GM23338 (cell line): ENCODE measurements at regions not wholly inside any gene's neighbourhood (a gene's known extent, or its start where the extent isn't known, plus 50 kb on each side); places are given as distances from the start of the nearest gene placed in this dataset.

ENCODE experiments used
- ATAC-seq: fragments of 200-7000 bp; cut with Tn5 transposase; 3 replicates; pipeline ENCODE4 v1.9.1; 2020
- DNase-seq: peaks from one replicate; pipeline ENCODE4 v3.0.0-alpha.2; 2015; ENCODE audit warnings: low spot score
- H2AFZ ChIP-seq: fragments of 200-600 bp; sonication (generic); 2 replicates; pipeline ENCODE4 v1.8.0; 2016; ENCODE audit warnings: antibody characterized with exemption, mild to moderate bottlenecking, moderate library complexity
- H3F3A ChIP-seq: fragments of 200-600 bp; sonication (generic); replicated peaks from 2 replicates; pipeline ENCODE4 v1.8.0; 2017; ENCODE audit warnings: antibody characterized with exemption, mixed run types, low read depth
- H3K27ac ChIP-seq: fragments of 200-600 bp; sonication (generic); 2 replicates; pipeline ENCODE4 v1.6.1; 2016; ENCODE audit warnings: low read depth
- H3K27me3 ChIP-seq: fragments of 200-600 bp; sonication (generic); 2 replicates; pipeline ENCODE4 v1.8.0; 2016; ENCODE audit warnings: mild to moderate bottlenecking, mixed run types, moderate library complexity; ENCODE audit not compliant: insufficient read depth
- H3K36me3 ChIP-seq: fragments of 200-600 bp; sonication (generic); 2 replicates; pipeline ENCODE4 v1.8.0; 2016; ENCODE audit warnings: mild to moderate bottlenecking; ENCODE audit not compliant: insufficient read depth
- H3K4me1 ChIP-seq: fragments of 200-600 bp; sonication (generic); 2 replicates; pipeline ENCODE4 v1.8.0; 2016; ENCODE audit warnings: mild to moderate bottlenecking, moderate library complexity; ENCODE audit not compliant: insufficient read depth
- H3K4me2 ChIP-seq: fragments of 200-600 bp; sonication (generic); 2 replicates; pipeline ENCODE4 v1.7.1; 2017; ENCODE audit warnings: mixed run types
- H3K4me3 ChIP-seq: fragments of 200-600 bp; sonication (generic); 2 replicates; pipeline ENCODE4 v1.6.1; 2016; ENCODE audit warnings: mixed run types
- H3K79me2 ChIP-seq: fragments of 200-600 bp; sonication (generic); replicated peaks from 2 replicates; pipeline ENCODE4 v1.8.0; 2017; ENCODE audit warnings: mild to moderate bottlenecking; ENCODE audit not compliant: insufficient read depth
- H3K9me2 ChIP-seq: fragments of 200-600 bp; sonication (generic); 2 replicates; pipeline ENCODE4 v1.8.0; 2017; ENCODE audit not compliant: insufficient read depth
- H4K20me1 ChIP-seq: fragments of 200-600 bp; sonication (generic); replicated peaks from 2 replicates; pipeline ENCODE4 v1.8.0; 2017; ENCODE audit warnings: mild to moderate bottlenecking; ENCODE audit not compliant: insufficient read depth
- H3K27ac Mint-ChIP-seq: 2 replicates; pipeline ENCODE4 v1.8.0; 2020; ENCODE audit warnings: inconsistent platforms, mild to moderate bottlenecking, moderate library complexity, mixed read lengths
- H3K27me3 Mint-ChIP-seq: 3 replicates; pipeline ENCODE4 v1.8.0; 2022; ENCODE audit warnings: low read depth, mild to moderate bottlenecking, moderate library complexity, mixed read lengths, inconsistent platforms; ENCODE audit not compliant: insufficient read depth, poor library complexity
- H3K36me3 Mint-ChIP-seq: 3 replicates; pipeline ENCODE4 v1.8.0; 2021; ENCODE audit warnings: low read depth, mild to moderate bottlenecking, inconsistent platforms, moderate library complexity, mixed read lengths
- H3K4me1 Mint-ChIP-seq: 3 replicates; pipeline ENCODE4 v1.8.0; 2020; ENCODE audit warnings: mild to moderate bottlenecking, inconsistent platforms, mixed read lengths
- H3K4me3 Mint-ChIP-seq: 3 replicates; pipeline ENCODE4 v1.8.0; 2021; ENCODE audit warnings: moderate library complexity, mild to moderate bottlenecking, inconsistent platforms, mixed read lengths
- H3K9me3 Mint-ChIP-seq: 3 replicates; pipeline ENCODE4 v1.8.0; 2020; ENCODE audit warnings: moderate library complexity, mild to moderate bottlenecking, inconsistent platforms, mixed read lengths
- CREB1 ChIP-seq: fragments of 250-450 bp; sonication (Bioruptor Pico); IDR thresholded peaks from 2 replicates; pipeline ENCODE4 v1.5.0; 2020; ENCODE audit warnings: low read depth, mild to moderate bottlenecking, moderate library complexity
- CTCF ChIP-seq, 2 experiments: fragments of 200-600 bp in 1 of 2; sonication (generic) in 1 of 2; conservative IDR thresholded peaks; 2 replicates each; pipeline versions ENCODE4 v1.5.1 to v1.6.1; 2016 to 2017; ENCODE audit warnings: antibody characterized with exemption in 2 of 2, low read depth in 2 of 2, mild to moderate bottlenecking in 2 of 2, moderate library complexity in 1 of 2
- EZH2 ChIP-seq: fragments of 200-600 bp; sonication (generic); IDR thresholded peaks from one replicate; pipeline ENCODE4 v1.8.0; 2017; ENCODE audit warnings: antibody characterized with exemption, mild to moderate bottlenecking, low read depth; ENCODE audit not compliant: unreplicated experiment
- EZH2phosphoT487 ChIP-seq: fragments of 200-600 bp; sonication (generic); IDR thresholded peaks from one replicate; pipeline ENCODE4 v1.8.1; 2018; ENCODE audit warnings: antibody characterized with exemption; ENCODE audit not compliant: unreplicated experiment
- JUNB ChIP-seq: IDR thresholded peaks from one replicate; pipeline ENCODE4 v1.6.1; 2016; ENCODE audit warnings: antibody characterized with exemption; ENCODE audit not compliant: unreplicated experiment
- NANOG ChIP-seq: IDR thresholded peaks from 2 replicates; pipeline ENCODE4 v1.6.1; 2016; ENCODE audit warnings: antibody characterized with exemption, borderline replicate concordance
- POLR2AphosphoS5 ChIP-seq: IDR thresholded peaks from 2 replicates; pipeline ENCODE4 v1.6.1; 2016; ENCODE audit warnings: antibody characterized with exemption, low read depth
- REST ChIP-seq: IDR thresholded peaks from one replicate; pipeline ENCODE4 v1.6.1; 2018; ENCODE audit warnings: antibody characterized with exemption; ENCODE audit not compliant: unreplicated experiment
- STAT1 ChIP-seq: IDR thresholded peaks from one replicate; pipeline ENCODE4 v1.6.1; 2016; ENCODE audit warnings: antibody characterized with exemption; ENCODE audit not compliant: unreplicated experiment
- ZNF114 ChIP-seq: fragments of 250-450 bp; sonication (Bioruptor Pico); IDR thresholded peaks from 2 replicates; pipeline ENCODE4 v1.5.0; 2020; ENCODE audit warnings: mild to moderate bottlenecking, moderate library complexity
- ZNF331 ChIP-seq: fragments of 250-450 bp; sonication (Bioruptor Pico); IDR thresholded peaks from 2 replicates; pipeline ENCODE4 v1.5.0; 2020; ENCODE audit warnings: low read depth, mild to moderate bottlenecking, moderate library complexity
- TF ChIP-seq, protein P1 (sequence below): fragments of 250-450 bp; sonication (Bioruptor Pico); IDR thresholded peaks from 2 replicates; pipeline ENCODE4 v1.5.0; 2020; ENCODE audit warnings: mild to moderate bottlenecking, moderate library complexity

DNA sequence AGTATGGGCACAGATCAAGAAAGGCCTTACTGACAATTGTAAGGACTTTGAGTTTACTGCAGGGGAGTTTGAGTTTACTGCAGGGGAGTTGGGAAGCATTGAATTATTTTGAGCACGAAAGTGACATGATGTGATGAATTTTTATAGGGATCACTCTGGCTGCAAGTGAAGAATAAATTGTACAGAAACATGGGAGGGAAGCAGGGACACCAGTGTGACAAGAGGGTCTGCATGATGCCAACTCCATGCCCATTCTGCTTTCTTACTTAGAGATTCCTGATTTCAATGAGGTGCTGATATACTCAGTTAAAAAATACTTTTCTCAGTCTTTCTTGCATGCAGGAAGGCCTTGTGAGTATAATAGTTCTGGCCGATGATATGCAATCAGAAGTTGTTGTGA is 234.4 kb downstream of the CENPF start (continued):
- no peak for TF ChIP-seq CTCF (conservative IDR thresholded peaks at IDR 0.05; ENCODE audit: low read depth in 2 of 2)

DNA sequence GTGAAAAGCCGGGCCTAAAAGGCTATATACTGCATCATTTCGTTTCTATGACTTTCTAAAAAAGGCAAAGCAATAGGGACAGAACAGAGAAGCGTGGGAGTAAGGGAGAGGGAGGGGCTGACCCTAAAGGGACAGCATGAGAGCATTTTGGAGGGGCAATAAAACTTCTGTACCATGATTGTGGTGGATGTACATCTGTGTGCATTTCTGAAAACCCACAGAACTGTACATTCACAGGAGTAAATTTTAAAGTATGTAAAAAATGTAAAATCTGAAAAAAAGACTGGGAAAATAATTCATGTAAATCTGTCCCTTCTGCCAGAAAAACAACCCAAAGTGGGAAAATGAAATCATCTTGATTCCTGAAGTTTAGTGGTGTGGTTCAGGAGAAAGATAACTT is 235.4 kb downstream of the CENPF start:
- Histone ChIP-seq H3F3A (no peaks in the 10 kb centered on the region), H3K4me1 (no peaks in the 10 kb centered on the region), H3K4me2 (no peak overlapping the region), H4K20me1 (no peaks in the 10 kb centered on the region), H3K27ac (no peak overlapping the region), H3K4me3 (no peak overlapping the region), H3K9me2 (0 out of 2 replicates have a peak, but pooled peaks cover 5% of the 10 kb centered on the region), H3K27me3 (no peaks in the 10 kb centered on the region), H3K79me2 (no peaks in the 10 kb centered on the region), H3K36me3 (no peaks in the 10 kb centered on the region), H2AFZ (no peak overlapping the region)
- ATAC-seq (no peak), DNase-seq (no peak)
- Mint-ChIP-seq H3K9me3 (no peaks in the 10 kb centered on the region), H3K4me1 (no peaks in the 10 kb centered on the region), H3K27ac (no peak overlapping the region), H3K27me3 (no peaks in the 10 kb centered on the region), H3K36me3 (no peaks in the 10 kb centered on the region), H3K4me3 (no peak overlapping the region)
- no peak for TF ChIP-seq EZH2phosphoT487
- TF ChIP-seq ZNF331 (CRISPR knock-in tag): no peak
- TF ChIP-seq EZH2: no peak
- TF ChIP-seq REST: no peak
- TF ChIP-seq NANOG: no peak
- no peak for TF ChIP-seq POLR2AphosphoS5
- TF ChIP-seq, protein P1, sequence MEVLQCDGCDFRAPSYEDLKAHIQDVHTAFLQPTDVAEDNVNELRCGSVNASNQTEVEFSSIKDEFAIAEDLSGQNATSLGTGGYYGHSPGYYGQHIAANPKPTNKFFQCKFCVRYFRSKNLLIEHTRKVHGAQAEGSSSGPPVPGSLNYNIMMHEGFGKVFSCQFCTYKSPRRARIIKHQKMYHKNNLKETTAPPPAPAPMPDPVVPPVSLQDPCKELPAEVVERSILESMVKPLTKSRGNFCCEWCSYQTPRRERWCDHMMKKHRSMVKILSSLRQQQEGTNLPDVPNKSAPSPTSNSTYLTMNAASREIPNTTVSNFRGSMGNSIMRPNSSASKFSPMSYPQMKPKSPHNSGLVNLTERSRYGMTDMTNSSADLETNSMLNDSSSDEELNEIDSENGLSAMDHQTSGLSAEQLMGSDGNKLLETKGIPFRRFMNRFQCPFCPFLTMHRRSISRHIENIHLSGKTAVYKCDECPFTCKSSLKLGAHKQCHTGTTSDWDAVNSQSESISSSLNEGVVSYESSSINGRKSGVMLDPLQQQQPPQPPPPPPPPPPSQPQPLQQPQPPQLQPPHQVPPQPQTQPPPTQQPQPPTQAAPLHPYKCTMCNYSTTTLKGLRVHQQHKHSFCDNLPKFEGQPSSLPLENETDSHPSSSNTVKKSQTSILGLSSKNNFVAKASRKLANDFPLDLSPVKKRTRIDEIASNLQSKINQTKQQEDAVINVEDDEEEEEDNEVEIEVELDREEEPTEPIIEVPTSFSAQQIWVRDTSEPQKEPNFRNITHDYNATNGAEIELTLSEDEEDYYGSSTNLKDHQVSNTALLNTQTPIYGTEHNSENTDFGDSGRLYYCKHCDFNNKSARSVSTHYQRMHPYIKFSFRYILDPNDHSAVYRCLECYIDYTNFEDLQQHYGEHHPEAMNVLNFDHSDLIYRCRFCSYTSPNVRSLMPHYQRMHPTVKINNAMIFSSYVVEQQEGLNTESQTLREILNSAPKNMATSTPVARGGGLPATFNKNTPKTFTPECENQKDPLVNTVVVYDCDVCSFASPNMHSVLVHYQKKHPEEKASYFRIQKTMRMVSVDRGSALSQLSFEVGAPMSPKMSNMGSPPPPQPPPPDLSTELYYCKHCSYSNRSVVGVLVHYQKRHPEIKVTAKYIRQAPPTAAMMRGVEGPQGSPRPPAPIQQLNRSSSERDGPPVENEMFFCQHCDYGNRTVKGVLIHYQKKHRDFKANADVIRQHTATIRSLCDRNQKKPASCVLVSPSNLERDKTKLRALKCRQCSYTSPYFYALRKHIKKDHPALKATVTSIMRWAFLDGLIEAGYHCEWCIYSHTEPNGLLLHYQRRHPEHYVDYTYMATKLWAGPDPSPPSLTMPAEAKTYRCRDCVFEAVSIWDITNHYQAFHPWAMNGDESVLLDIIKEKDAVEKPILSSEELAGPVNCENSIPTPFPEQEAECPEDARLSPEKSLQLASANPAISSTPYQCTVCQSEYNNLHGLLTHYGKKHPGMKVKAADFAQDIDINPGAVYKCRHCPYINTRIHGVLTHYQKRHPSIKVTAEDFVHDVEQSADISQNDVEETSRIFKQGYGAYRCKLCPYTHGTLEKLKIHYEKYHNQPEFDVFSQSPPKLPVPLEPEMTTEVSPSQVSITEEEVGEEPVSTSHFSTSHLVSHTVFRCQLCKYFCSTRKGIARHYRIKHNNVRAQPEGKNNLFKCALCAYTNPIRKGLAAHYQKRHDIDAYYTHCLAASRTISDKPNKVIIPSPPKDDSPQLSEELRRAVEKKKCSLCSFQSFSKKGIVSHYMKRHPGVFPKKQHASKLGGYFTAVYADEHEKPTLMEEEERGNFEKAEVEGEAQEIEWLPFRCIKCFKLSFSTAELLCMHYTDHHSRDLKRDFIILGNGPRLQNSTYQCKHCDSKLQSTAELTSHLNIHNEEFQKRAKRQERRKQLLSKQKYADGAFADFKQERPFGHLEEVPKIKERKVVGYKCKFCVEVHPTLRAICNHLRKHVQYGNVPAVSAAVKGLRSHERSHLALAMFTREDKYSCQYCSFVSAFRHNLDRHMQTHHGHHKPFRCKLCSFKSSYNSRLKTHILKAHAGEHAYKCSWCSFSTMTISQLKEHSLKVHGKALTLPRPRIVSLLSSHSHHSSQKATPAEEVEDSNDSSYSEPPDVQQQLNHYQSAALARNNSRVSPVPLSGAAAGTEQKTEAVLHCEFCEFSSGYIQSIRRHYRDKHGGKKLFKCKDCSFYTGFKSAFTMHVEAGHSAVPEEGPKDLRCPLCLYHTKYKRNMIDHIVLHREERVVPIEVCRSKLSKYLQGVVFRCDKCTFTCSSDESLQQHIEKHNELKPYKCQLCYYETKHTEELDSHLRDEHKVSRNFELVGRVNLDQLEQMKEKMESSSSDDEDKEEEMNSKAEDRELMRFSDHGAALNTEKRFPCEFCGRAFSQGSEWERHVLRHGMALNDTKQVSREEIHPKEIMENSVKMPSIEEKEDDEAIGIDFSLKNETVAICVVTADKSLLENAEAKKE: no peak
- no peak for TF ChIP-seq CTCF (conservative IDR thresholded peaks at IDR 0.05; ENCODE audit: low read depth in 2 of 2)
- TF ChIP-seq STAT1: no peak
- TF ChIP-seq CREB1 (CRISPR knock-in tag): no peak
- no peak for TF ChIP-seq JUNB
- no peak for TF ChIP-seq ZNF114 (CRISPR knock-in tag)
